Right lobe of liver (tissue), 4 donors: ENCODE measurements at regions not wholly inside any gene's neighbourhood (a gene's known extent, or its start where the extent isn't known, plus 50 kb on each side); places are given as distances from the start of the nearest gene placed in this dataset.

Experiments
- POLR2A ChIP-seq: fragments of 450-650 bp; IDR thresholded peaks from one replicate; pipeline ENCODE4 v1.6.1; 2017; ENCODE audit warnings: antibody characterized with exemption, mild to moderate bottlenecking
- TF ChIP-seq, protein P1 (sequence below), 4 donors: fragments of 200-600 bp in 3 of 4; fragments of 450-650 bp in 1 of 4; IDR thresholded peaks; one replicate each; pipeline versions ENCODE4 v1.5.1 to v1.8.0; 2016 to 2022; ENCODE audit warnings: antibody characterized with exemption in 4 of 4, mild to moderate bottlenecking in 2 of 4
- donor health status: DM: no; HTN: no; CAD: no.
- donor health status: DM: no; HTN: no; CAD: no.
- donor health status: DM: no; HTN: yes; CAD: no.

DNA sequence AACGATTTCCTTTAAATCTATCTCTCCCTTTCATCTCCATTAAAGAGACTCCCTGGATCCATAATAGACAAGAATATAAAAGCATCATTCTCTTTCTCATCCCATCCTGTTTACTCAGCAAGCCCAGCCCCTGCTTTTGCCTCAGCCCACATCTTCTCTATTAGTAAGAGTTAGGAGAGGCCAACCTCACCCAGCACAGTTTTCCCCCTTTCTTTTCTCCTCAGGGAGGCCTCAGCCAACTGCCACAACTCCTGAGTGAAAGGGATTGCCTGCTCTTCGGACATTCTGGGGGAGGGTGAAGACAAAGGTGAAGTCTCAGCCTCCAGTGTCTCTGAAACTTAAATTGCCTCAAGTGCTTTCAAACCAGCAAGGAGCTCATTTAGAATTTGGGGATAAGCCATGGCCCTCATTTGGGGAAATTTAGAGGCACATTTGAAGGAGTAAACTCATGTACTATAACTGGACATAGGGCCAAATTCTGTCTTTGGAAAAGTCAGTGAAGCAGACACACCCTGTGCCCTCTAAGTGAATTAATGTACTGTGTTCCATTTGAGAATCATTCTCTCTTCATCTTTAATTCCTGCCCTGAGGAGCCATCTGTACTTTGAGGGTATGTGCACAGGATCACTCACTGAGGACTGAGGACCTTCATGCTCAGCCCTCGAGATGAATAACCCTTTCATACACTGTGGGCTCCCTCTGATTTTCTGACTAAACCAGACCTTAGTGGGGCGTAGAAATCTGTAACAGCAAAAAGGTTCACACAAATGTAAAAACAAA is 82.5 kb downstream of the SOX2 start:
- TF ChIP-seq, protein P1, sequence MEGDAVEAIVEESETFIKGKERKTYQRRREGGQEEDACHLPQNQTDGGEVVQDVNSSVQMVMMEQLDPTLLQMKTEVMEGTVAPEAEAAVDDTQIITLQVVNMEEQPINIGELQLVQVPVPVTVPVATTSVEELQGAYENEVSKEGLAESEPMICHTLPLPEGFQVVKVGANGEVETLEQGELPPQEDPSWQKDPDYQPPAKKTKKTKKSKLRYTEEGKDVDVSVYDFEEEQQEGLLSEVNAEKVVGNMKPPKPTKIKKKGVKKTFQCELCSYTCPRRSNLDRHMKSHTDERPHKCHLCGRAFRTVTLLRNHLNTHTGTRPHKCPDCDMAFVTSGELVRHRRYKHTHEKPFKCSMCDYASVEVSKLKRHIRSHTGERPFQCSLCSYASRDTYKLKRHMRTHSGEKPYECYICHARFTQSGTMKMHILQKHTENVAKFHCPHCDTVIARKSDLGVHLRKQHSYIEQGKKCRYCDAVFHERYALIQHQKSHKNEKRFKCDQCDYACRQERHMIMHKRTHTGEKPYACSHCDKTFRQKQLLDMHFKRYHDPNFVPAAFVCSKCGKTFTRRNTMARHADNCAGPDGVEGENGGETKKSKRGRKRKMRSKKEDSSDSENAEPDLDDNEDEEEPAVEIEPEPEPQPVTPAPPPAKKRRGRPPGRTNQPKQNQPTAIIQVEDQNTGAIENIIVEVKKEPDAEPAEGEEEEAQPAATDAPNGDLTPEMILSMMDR (IDR thresholded peaks at IDR 0.05): no peak
- no peak for TF ChIP-seq POLR2A
